Natural killer cell (primary cell): ENCODE measurements at regions not wholly inside any gene's neighbourhood (a gene's known extent, or its start where the extent isn't known, plus 50 kb on each side); places are given as distances from the start of the nearest gene placed in this dataset.

Experiments used
- ATAC-seq, 3 donors: fragments of 150-1000 bp in 2 of 3; fragments of 200-7000 bp in 1 of 3; cut with Tn5 transposase; 1 replicate in 1 of 3; 2 replicates in 2 of 3; pipeline ENCODE4 v1.10.0; 2021; ENCODE audit warnings: mild to moderate bottlenecking in 2 of 3, moderate library complexity in 2 of 3
- DNase-seq, 2 donors: peaks; one replicate each; pipeline versions ENCODE4 v3.0.0 to v3.0.0-alpha.2; 2013 to 2021; ENCODE audit warnings: mixed read lengths in 1 of 2
- H3K27ac ChIP-seq: one replicate; pipeline ENCODE4 v1.5.1; 2013; ENCODE audit warnings: mild to moderate bottlenecking, low read length
- H3K27me3 ChIP-seq: one replicate; pipeline ENCODE4 v1.6.1; 2013; ENCODE audit warnings: low read length; ENCODE audit not compliant: control insufficient read depth, insufficient read depth
- H3K36me3 ChIP-seq: one replicate; pipeline ENCODE4 v1.6.1; 2013; ENCODE audit warnings: low read length; ENCODE audit not compliant: control insufficient read depth, insufficient read depth
- H3K4me1 ChIP-seq: one replicate; pipeline ENCODE4 v1.6.1; 2013; ENCODE audit warnings: low read length; ENCODE audit not compliant: control insufficient read depth, insufficient read depth
- H3K4me3 ChIP-seq: one replicate; pipeline ENCODE4 v1.5.1; 2013; ENCODE audit warnings: low read length
- H3K9me3 ChIP-seq: one replicate; pipeline ENCODE4 v1.6.1; 2013; ENCODE audit warnings: low read length; ENCODE audit not compliant: control insufficient read depth, insufficient read depth
- H3K27ac Mint-ChIP-seq, 2 donors: one replicate each; pipeline ENCODE4 v1.8.0; 2022; ENCODE audit warnings: mild to moderate bottlenecking in 2 of 2, mixed read lengths in 2 of 2, moderate library complexity in 1 of 2
- H3K27me3 Mint-ChIP-seq, 2 donors: one replicate each; pipeline ENCODE4 v1.8.0; 2022; ENCODE audit warnings: low read depth in 2 of 2, mixed read lengths in 2 of 2
- H3K36me3 Mint-ChIP-seq: one replicate; pipeline ENCODE4 v1.8.0; 2022; ENCODE audit warnings: mixed read lengths
- H3K4me1 Mint-ChIP-seq, 2 donors: one replicate each; pipeline ENCODE4 v1.8.0; 2022; ENCODE audit warnings: mixed read lengths in 2 of 2
- H3K4me3 Mint-ChIP-seq: one replicate; pipeline ENCODE4 v1.8.0; 2022; ENCODE audit warnings: mild to moderate bottlenecking, moderate library complexity, mixed read lengths
- H3K9me3 Mint-ChIP-seq, 2 donors: one replicate each; pipeline ENCODE4 v1.8.0; 2022; ENCODE audit warnings: mixed read lengths in 2 of 2
- WGBS: methylation state at CpG from one replicate; pipeline ENCODE4 v1.1.7; 2013; ENCODE audit warnings: missing lambda C conversion rate; ENCODE audit not compliant: insufficient coverage; 5-methylcytosine and 5-hydroxymethylcytosine counted together
- intact Hi-C: fragments of 100-400 bp; cut with micrococcal nuclease; formaldehyde crosslinking; loops from one replicate; pipeline ENCODE4 v1.14.2; 2022
- TF ChIP-seq, protein P1 (sequence below): fragments of 200-600 bp; IDR thresholded peaks from one replicate; pipeline ENCODE4 v1.8.0; 2022; ENCODE audit warnings: antibody characterized with exemption

- H3K4me3 Mint-ChIP-seq: no peak overlapping the region
- H3K4me1 Mint-ChIP-seq: no peaks in the 10 kb centered on the region
- Histone ChIP-seq H3K36me3 (no peaks in the 10 kb centered on the region), H3K4me3 (no peak overlapping the region), H3K4me1 (no peaks in the 10 kb centered on the region), H3K9me3 (peaks cover 6% of the 10 kb centered on the region), H3K27me3 (no peaks in the 10 kb centered on the region), H3K27ac (no peak overlapping the region)
- 94% methylated on average over 14 of the region's 14 CpGs for WGBS
- intact Hi-C loops: no loop called here
- TF ChIP-seq, protein P1, sequence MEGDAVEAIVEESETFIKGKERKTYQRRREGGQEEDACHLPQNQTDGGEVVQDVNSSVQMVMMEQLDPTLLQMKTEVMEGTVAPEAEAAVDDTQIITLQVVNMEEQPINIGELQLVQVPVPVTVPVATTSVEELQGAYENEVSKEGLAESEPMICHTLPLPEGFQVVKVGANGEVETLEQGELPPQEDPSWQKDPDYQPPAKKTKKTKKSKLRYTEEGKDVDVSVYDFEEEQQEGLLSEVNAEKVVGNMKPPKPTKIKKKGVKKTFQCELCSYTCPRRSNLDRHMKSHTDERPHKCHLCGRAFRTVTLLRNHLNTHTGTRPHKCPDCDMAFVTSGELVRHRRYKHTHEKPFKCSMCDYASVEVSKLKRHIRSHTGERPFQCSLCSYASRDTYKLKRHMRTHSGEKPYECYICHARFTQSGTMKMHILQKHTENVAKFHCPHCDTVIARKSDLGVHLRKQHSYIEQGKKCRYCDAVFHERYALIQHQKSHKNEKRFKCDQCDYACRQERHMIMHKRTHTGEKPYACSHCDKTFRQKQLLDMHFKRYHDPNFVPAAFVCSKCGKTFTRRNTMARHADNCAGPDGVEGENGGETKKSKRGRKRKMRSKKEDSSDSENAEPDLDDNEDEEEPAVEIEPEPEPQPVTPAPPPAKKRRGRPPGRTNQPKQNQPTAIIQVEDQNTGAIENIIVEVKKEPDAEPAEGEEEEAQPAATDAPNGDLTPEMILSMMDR: no peak
- H3K27ac Mint-ChIP-seq: no peak overlapping the region
- no peaks in the 10 kb centered on the region for H3K27me3 Mint-ChIP-seq
- no peak for ATAC-seq
- H3K36me3 Mint-ChIP-seq: peaks cover 7% of the 10 kb centered on the region
- peaks cover 4 to 18% of the 10 kb centered on the region in 2 donors for H3K9me3 Mint-ChIP-seq
- no peak for DNase-seq
Observed at GRCh38 chr6:50239853-50240252, 190.1 kb upstream of the DEFB112 start.

DNA sequence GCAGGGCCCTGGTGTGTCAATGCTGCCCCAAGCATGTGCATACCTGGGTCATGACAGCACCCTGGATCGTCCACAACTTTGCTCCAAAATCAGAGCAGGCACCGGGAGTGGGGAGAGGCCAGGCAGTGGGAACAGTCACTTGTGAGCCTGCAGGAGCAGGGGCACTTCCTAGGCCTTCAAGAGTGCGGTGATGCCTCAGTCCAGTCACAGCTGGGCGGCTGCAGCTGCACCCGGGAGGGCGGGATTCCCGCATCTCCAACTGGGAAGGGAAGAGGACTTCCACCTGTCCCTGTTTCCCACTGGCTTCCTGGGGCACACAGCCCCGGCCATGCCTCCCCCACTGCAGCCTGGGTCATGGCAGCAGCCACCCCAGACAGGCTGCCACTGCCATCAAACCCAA, 191.3 kb upstream of the DEFB112 start:
- Histone ChIP-seq H3K4me3 (no peak overlapping the region), H3K36me3 (no peaks in the 10 kb centered on the region), H3K27me3 (no peaks in the 10 kb centered on the region), H3K27ac (no peak overlapping the region), H3K9me3 (peaks cover 6% of the 10 kb centered on the region), H3K4me1 (no peaks in the 10 kb centered on the region)
- no peak for ATAC-seq
- H3K36me3 Mint-ChIP-seq: peaks cover 7% of the 10 kb centered on the region
- H3K9me3 Mint-ChIP-seq: peaks cover 4 to 13% of the 10 kb centered on the region in 2 donors
- no peak overlapping the region for H3K4me3 Mint-ChIP-seq
- intact Hi-C loops: no loop called here
- WGBS: 89% methylated on average over 8 of the region's 8 CpGs
- TF ChIP-seq, protein P1: no peak
- H3K4me1 Mint-ChIP-seq: no peaks in the 10 kb centered on the region
- H3K27ac Mint-ChIP-seq: no peak overlapping the region
- H3K27me3 Mint-ChIP-seq: no peaks in the 10 kb centered on the region
- DNase-seq: no peak

DNA sequence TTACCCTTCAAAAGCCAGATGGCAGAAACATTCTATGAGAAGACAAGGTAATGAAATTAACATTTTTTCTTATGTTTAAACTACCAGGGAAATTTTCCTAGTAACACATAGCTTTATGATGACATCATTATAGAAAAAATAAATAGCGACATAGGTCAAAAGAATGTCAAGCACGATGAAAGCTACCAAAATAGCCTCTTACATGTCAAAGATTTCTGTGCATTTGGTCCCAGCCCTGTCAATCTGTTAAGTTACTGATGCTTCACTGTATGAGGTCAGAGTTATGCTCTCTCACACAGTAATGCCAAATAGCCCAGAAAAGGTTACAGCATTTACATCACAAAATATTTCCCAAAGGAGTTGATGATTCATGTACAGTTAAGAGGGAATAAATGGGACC, 199.8 kb upstream of the DEFB112 start:
- WGBS: 50% methylated on average over 1 of the region's 2 CpGs
- DNase-seq (no peak), ATAC-seq (no peak)
- H3K36me3 Mint-ChIP-seq: no peaks in the 10 kb centered on the region
- no peaks in the 10 kb centered on the region for H3K9me3 ChIP-seq
- H3K27ac Mint-ChIP-seq: no peak overlapping the region
- H3K27me3 Mint-ChIP-seq: no peaks in the 10 kb centered on the region
- no peaks in the 10 kb centered on the region for H3K36me3 ChIP-seq
- no peaks in the 10 kb centered on the region for H3K4me1 ChIP-seq
- no peak overlapping the region for H3K4me3 Mint-ChIP-seq
- intact Hi-C loops: no loop called here
- H3K4me1 Mint-ChIP-seq: no peaks in the 10 kb centered on the region
- no peaks in the 10 kb centered on the region for H3K27me3 ChIP-seq
- no peak overlapping the region for H3K27ac ChIP-seq
- no peak overlapping the region for H3K4me3 ChIP-seq
- TF ChIP-seq, protein P1: no peak
- H3K9me3 Mint-ChIP-seq: peaks cover 8 to 13% of the 10 kb centered on the region in 2 donors

- H3K27me3 ChIP-seq: no peaks in the 10 kb centered on the region
- no peak overlapping the region for H3K4me3 ChIP-seq
- DNase-seq: no peak
- Mint-ChIP-seq H3K4me1 (no peaks in the 10 kb centered on the region), H3K9me3 (peaks cover 13 to 18% of the 10 kb centered on the region in 2 donors), H3K27me3 (no peaks in the 10 kb centered on the region), H3K36me3 (peaks cover 17% of the 10 kb centered on the region), H3K4me3 (no peak overlapping the region), H3K27ac (no peak overlapping the region)
- no peaks in the 10 kb centered on the region for H3K36me3 ChIP-seq
- H3K9me3 ChIP-seq: peaks cover 12% of the 10 kb centered on the region
- WGBS: 100% methylated on average over 1 of the region's 1 CpG
- TF ChIP-seq, protein P1: no peak
- no peaks in the 10 kb centered on the region for H3K4me1 ChIP-seq
- intact Hi-C loops: no loop called here
- no peak overlapping the region for H3K27ac ChIP-seq
- no peak for ATAC-seq
Observed at GRCh38 chr6:50257322-50257721, 207.6 kb upstream of the DEFB112 start.
